Ovary (tissue), 7 donors: ENCODE measurements at regions not wholly inside any gene's neighbourhood (a gene's known extent, or its start where the extent isn't known, plus 50 kb on each side); places are given as distances from the start of the nearest gene placed in this dataset.

Source experiments
- DNase-seq, 5 donors: peaks; one replicate each; pipeline ENCODE4 v3.0.0-alpha.2; 2019 to 2020
- H3K27ac ChIP-seq, 2 donors: fragments of 200-600 bp; one replicate each; pipeline versions ENCODE4 v1.5.1 to v1.8.0; 2019 to 2022
- H3K27me3 ChIP-seq: fragments of 200-600 bp; one replicate; pipeline ENCODE4 v1.8.0; 2022
- H3K36me3 ChIP-seq: fragments of 200-600 bp; sonication (generic); one replicate; pipeline ENCODE4 v1.5.1; 2019
- H3K4me1 ChIP-seq: one replicate; pipeline ENCODE4 v1.8.1; 2013; ENCODE audit warnings: mild to moderate bottlenecking, moderate library complexity; ENCODE audit not compliant: insufficient read depth
- H3K4me3 ChIP-seq: fragments of 200-600 bp; sonication (generic); one replicate; pipeline ENCODE4 v1.5.1; 2017
- H3K9me3 ChIP-seq, 2 donors: fragments of 200-600 bp in 1 of 2; sonication (generic) in 1 of 2; one replicate each; pipeline versions ENCODE4 v1.5.1 to v1.8.1; 2013 to 2019; ENCODE audit warnings: mild to moderate bottlenecking in 1 of 2, moderate library complexity in 1 of 2
- CTCF ChIP-seq, 3 donors: fragments of 450-650 bp in 2 of 3; fragments of 200-600 bp in 1 of 3; IDR thresholded peaks; one replicate each; pipeline versions ENCODE4 v1.5.1 to v1.8.0; 2016 to 2022; ENCODE audit warnings: antibody characterized with exemption in 3 of 3, mild to moderate bottlenecking in 1 of 3
- EP300 ChIP-seq: sonication (generic); formaldehyde crosslinking; IDR thresholded peaks from one replicate; pipeline ENCODE4 v1.6.1; 2017; ENCODE audit warnings: antibody characterized with exemption
- POLR2A ChIP-seq: fragments of 450-650 bp; IDR thresholded peaks from one replicate; pipeline ENCODE4 v1.6.1; 2017; ENCODE audit warnings: antibody characterized with exemption, mild to moderate bottlenecking, moderate library complexity
- WGBS, 3 donors: extraction: QIAGEN DNeasy Blood & Tissue Kit in 1 of 3; methylation state at CpG; one replicate each; pipeline versions ENCODE4 v1.1.5 to v1.1.7; 2013 to 2017; 5-methylcytosine and 5-hydroxymethylcytosine counted together
- intact Hi-C, 4 donors: fragments of 100-400 bp; cut with DNase I; formaldehyde crosslinking; loops; one replicate each; pipeline versions ENCODE4 v1.11.0 to v1.15.1; 2022 to 2023
- donor health status: DM: no; HTN: no; CAD: no; lungs with moderate emphysema.
- donor health status: DM: no; HTN: no; CAD: no.
- donor health status: Bipolar disorder and iron deficiency.
- donor health status: DM: no; HTN: no; CAD: no.
- donor health status: DM: yes; HTN: yes; CAD: no.

- Histone ChIP-seq H3K36me3 (no peaks in the 10 kb centered on the region), H3K27me3 (no peaks in the 10 kb centered on the region), H3K9me3 (no peaks in the 10 kb centered on the region), H3K4me1 (no peaks in the 10 kb centered on the region), H3K27ac (no peak overlapping the region), H3K4me3 (no peak overlapping the region)
- no peak for DNase-seq
- TF ChIP-seq CTCF (IDR thresholded peaks at IDR 0.05) (no peak), EP300 (no peak), POLR2A (no peak)
- WGBS, 3 donors: 95 to 100% (median 98%) methylated on average over 3 of the region's 3 CpGs
- intact Hi-C loops: no loop called here
Measured at GRCh38 chr7:12794722-12795302, 107.4 kb downstream of the ARL4A start.

GRCh38 chr7:12796397-12797127, 109.1 kb downstream of the ARL4A start:
- Histone ChIP-seq H3K27me3 (no peaks in the 10 kb centered on the region), H3K36me3 (no peaks in the 10 kb centered on the region), H3K9me3 (no peaks in the 10 kb centered on the region), H3K4me1 (no peaks in the 10 kb centered on the region), H3K27ac (no peak overlapping the region), H3K4me3 (no peak overlapping the region)
- WGBS, 3 donors: 65 to 70% (median 66%) methylated on average over 4 of the region's 4 CpGs
- DNase-seq: no peak
- intact Hi-C loops: no loop called here
- TF ChIP-seq POLR2A (no peak), EP300 (no peak), CTCF (IDR thresholded peaks at IDR 0.05) (no peak)

GRCh38 chr7:12800486-12800885, 113.1 kb downstream of the ARL4A start:
- no peaks in the 10 kb centered on the region for H3K9me3 ChIP-seq
- 32 to 46% (median 43%) methylated on average over 3 of the region's 3 CpGs for WGBS, 3 donors
- no peak for TF ChIP-seq CTCF (IDR thresholded peaks at IDR 0.05)
- no peak for TF ChIP-seq POLR2A
- TF ChIP-seq EP300: no peak

GRCh38 chr7:12801107-12801506, 113.7 kb downstream of the ARL4A start:
- Histone ChIP-seq H3K4me1 (no peaks in the 10 kb centered on the region), H3K4me3 (no peak overlapping the region), H3K36me3 (no peaks in the 10 kb centered on the region), H3K27ac (no peak overlapping the region), H3K9me3 (no peaks in the 10 kb centered on the region), H3K27me3 (no peaks in the 10 kb centered on the region)
- WGBS, 3 donors: 88 to 96% (median 93%) methylated on average over 4 of the region's 4 CpGs
- DNase-seq: no peak
- TF ChIP-seq CTCF (IDR thresholded peaks at IDR 0.05) (no peak), EP300 (no peak), POLR2A (no peak)
- intact Hi-C loops: no loop called here

More at GRCh38 chr7:12800486-12800885, 113.1 kb downstream of the ARL4A start:
- Histone ChIP-seq H3K27me3 (no peaks in the 10 kb centered on the region), H3K4me1 (no peaks in the 10 kb centered on the region), H3K36me3 (no peaks in the 10 kb centered on the region), H3K4me3 (no peak overlapping the region), H3K27ac (no peak overlapping the region)
- DNase-seq: no peak
- intact Hi-C loops: no loop called here
